ENCODE measurements at regions not wholly inside any gene's neighbourhood (a gene's known extent, or its start where the extent isn't known, plus 50 kb on each side); places are given as distances from the start of the nearest gene placed in this dataset.

DNA sequence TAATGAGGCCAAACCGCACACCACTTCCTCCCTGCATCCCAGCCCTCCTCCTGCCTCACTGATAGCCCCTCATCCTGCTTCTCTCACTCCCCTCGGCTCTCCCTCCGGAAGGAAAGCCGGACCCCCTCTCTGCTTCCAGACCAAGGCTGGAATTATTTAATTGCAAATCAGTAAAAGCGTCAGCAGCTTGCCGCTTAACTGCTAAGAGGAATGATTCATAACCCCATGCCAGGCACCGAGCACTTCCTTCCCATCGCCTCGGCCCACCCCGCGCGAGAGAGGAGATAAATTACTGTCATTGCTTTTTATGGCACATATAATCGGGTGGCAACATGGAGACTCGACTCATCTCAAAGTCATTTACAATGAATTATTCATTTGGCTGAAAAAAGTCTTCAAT, 77.3 kb downstream of the UBIAD1 start:
- ChIA-PET CTCF (no interaction called here), POLR2A (ENCODE audit: unreplicated experiment) (no interaction called here)
- no peaks in the 10 kb centered on the region for H3K4me1 ChIP-seq (replicated peaks; ENCODE audit: insufficient read depth)
- no peak overlapping the region for H3K4me2 ChIP-seq
- no peaks in the 10 kb centered on the region for H3K9me3 ChIP-seq (ENCODE audit: insufficient read depth, low read depth)
- TF ChIP-seq, protein P1, sequence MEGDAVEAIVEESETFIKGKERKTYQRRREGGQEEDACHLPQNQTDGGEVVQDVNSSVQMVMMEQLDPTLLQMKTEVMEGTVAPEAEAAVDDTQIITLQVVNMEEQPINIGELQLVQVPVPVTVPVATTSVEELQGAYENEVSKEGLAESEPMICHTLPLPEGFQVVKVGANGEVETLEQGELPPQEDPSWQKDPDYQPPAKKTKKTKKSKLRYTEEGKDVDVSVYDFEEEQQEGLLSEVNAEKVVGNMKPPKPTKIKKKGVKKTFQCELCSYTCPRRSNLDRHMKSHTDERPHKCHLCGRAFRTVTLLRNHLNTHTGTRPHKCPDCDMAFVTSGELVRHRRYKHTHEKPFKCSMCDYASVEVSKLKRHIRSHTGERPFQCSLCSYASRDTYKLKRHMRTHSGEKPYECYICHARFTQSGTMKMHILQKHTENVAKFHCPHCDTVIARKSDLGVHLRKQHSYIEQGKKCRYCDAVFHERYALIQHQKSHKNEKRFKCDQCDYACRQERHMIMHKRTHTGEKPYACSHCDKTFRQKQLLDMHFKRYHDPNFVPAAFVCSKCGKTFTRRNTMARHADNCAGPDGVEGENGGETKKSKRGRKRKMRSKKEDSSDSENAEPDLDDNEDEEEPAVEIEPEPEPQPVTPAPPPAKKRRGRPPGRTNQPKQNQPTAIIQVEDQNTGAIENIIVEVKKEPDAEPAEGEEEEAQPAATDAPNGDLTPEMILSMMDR (conservative IDR thresholded peaks at IDR 0.05) = no peak
- no peak for TF ChIP-seq EZH2 (IDR thresholded peaks at IDR 0.05; ENCODE audit: low read depth)
- no peak overlapping the region for H3K27ac ChIP-seq
- H3K4me3 ChIP-seq = no peak overlapping the region
- H3K9me2 ChIP-seq (ENCODE audit: insufficient read depth) = no peaks in the 10 kb centered on the region
- no peaks in the 10 kb centered on the region for H4K20me1 ChIP-seq (ENCODE audit: insufficient read depth)
- no peak overlapping the region for H2AFZ ChIP-seq
- no peaks in the 10 kb centered on the region for H3F3A ChIP-seq (ENCODE audit: insufficient read depth, low read depth)
- H3K36me3 ChIP-seq (ENCODE audit: low read depth) = no peaks in the 10 kb centered on the region
- no peak for DNase-seq
- no peaks in the 10 kb centered on the region for H3K79me2 ChIP-seq (ENCODE audit: low read depth)
- no peaks in the 10 kb centered on the region for H3K27me3 ChIP-seq (ENCODE audit: insufficient read depth, low read depth)
- intact Hi-C loops (cut with micrococcal nuclease; ENCODE audit: unreplicated experiment) = no loop called here
- no TSS peak for BruUV-seq (replicated peaks)

- Histone ChIP-seq H3K79me2 (ENCODE audit: low read depth) (no peaks in the 10 kb centered on the region), H3K9me2 (ENCODE audit: insufficient read depth) (no peaks in the 10 kb centered on the region), H3K4me2 (no peak overlapping the region), H4K20me1 (ENCODE audit: insufficient read depth) (no peaks in the 10 kb centered on the region), H3F3A (ENCODE audit: insufficient read depth, low read depth) (no peaks in the 10 kb centered on the region), H3K36me3 (ENCODE audit: low read depth) (no peaks in the 10 kb centered on the region), H3K27me3 (ENCODE audit: insufficient read depth, low read depth) (no peaks in the 10 kb centered on the region), H3K27ac (no peak overlapping the region), H3K9me3 (ENCODE audit: insufficient read depth, low read depth) (no peaks in the 10 kb centered on the region), H2AFZ (no peak overlapping the region), H3K4me3 (no peak overlapping the region), H3K4me1 (replicated peaks; ENCODE audit: insufficient read depth) (no peaks in the 10 kb centered on the region)
- ChIA-PET POLR2A (ENCODE audit: unreplicated experiment) (no interaction called here), CTCF (no interaction called here)
- DNase-seq = peak in 1 of 2 experiments; percentile 55
- BruUV-seq (replicated peaks) = no TSS peak
- no peak for TF ChIP-seq EZH2 (IDR thresholded peaks at IDR 0.05; ENCODE audit: low read depth)
- TF ChIP-seq, protein P1 (conservative IDR thresholded peaks at IDR 0.05) = no peak
- intact Hi-C loops (cut with micrococcal nuclease; ENCODE audit: unreplicated experiment) = no loop called here
Observed at GRCh38 chr1:11352058-11352715, 79.2 kb downstream of the UBIAD1 start.

GRCh38 chr1:11352816-11353799, 80.1 kb downstream of the UBIAD1 start:
- Histone ChIP-seq H2AFZ (no peak overlapping the region), H3K27me3 (ENCODE audit: insufficient read depth, low read depth) (no peaks in the 10 kb centered on the region), H3K4me2 (no peak overlapping the region), H3K9me2 (ENCODE audit: insufficient read depth) (no peaks in the 10 kb centered on the region), H3K4me1 (replicated peaks; ENCODE audit: insufficient read depth) (no peaks in the 10 kb centered on the region), H3K27ac (no peak overlapping the region), H3F3A (ENCODE audit: insufficient read depth, low read depth) (no peaks in the 10 kb centered on the region), H3K79me2 (ENCODE audit: low read depth) (no peaks in the 10 kb centered on the region), H4K20me1 (ENCODE audit: insufficient read depth) (no peaks in the 10 kb centered on the region), H3K9me3 (ENCODE audit: insufficient read depth, low read depth) (no peaks in the 10 kb centered on the region), H3K36me3 (ENCODE audit: low read depth) (no peaks in the 10 kb centered on the region), H3K4me3 (no peak overlapping the region)
- no TSS peak for BruUV-seq (replicated peaks)
- ChIA-PET CTCF (no interaction called here), POLR2A (ENCODE audit: unreplicated experiment) (no interaction called here)
- intact Hi-C loops (cut with micrococcal nuclease; ENCODE audit: unreplicated experiment) = no loop called here
- DNase-seq = peak in 1 of 2 experiments; percentile 45
- TF ChIP-seq, protein P1 (conservative IDR thresholded peaks at IDR 0.05) = no peak

Data from PC-9 (cell line).